HCT116 (cell line): ENCODE measurements at regions not wholly inside any gene's neighbourhood (a gene's known extent, or its start where the extent isn't known, plus 50 kb on each side); places are given as distances from the start of the nearest gene placed in this dataset.

Experiments used
- CTCF ChIP-seq, 3 experiments: fragments of 200-600 bp in 1 of 3; sonication (generic) in 1 of 3; IDR thresholded peaks in 2 of 3; conservative IDR thresholded peaks in 1 of 3; 2 replicates each; pipeline ENCODE4 v1.5.1; 2012 to 2017; ENCODE audit warnings: low read depth in 2 of 3, low read length in 2 of 3, antibody characterized with exemption in 1 of 3, borderline replicate concordance in 1 of 3, control low read depth in 1 of 3, mild to moderate bottlenecking in 1 of 3, mixed read lengths in 1 of 3, mixed run types in 1 of 3, moderate library complexity in 1 of 3; ENCODE audit not compliant: insufficient read depth in 1 of 3
- EGR1 ChIP-seq: IDR thresholded peaks from 2 replicates; pipeline ENCODE4 v1.6.1; 2012; ENCODE audit warnings: low read depth
- EZH2 ChIP-seq: fragments of 200-600 bp; sonication (generic); IDR thresholded peaks from 2 replicates; pipeline ENCODE4 v1.6.1; 2017; ENCODE audit warnings: antibody characterized with exemption, mixed run types
- MAX ChIP-seq: IDR thresholded peaks from 2 replicates; pipeline ENCODE4 v1.6.1; 2012
- POLR2A ChIP-seq: IDR thresholded peaks from 2 replicates; pipeline ENCODE4 v1.7.0; 2011; ENCODE audit warnings: borderline replicate concordance; ENCODE audit not compliant: insufficient read depth, insufficient read length; ENCODE audit errors: extremely low read depth
- POLR2AphosphoS5 ChIP-seq: IDR thresholded peaks from 2 replicates; pipeline ENCODE4 v1.6.1; 2011; ENCODE audit warnings: mild to moderate bottlenecking, low read depth, low read length, moderate library complexity
- YY1 ChIP-seq: IDR thresholded peaks from 2 replicates; pipeline ENCODE4 v1.6.1; 2011; ENCODE audit warnings: low read length, low read depth, moderate library complexity, mild to moderate bottlenecking; ENCODE audit not compliant: insufficient replicate concordance; ENCODE audit errors: extremely low read depth
- TF ChIP-seq, protein P1 (sequence below): IDR thresholded peaks from 2 replicates; pipeline ENCODE4 v1.6.1; 2012; ENCODE audit warnings: low read depth

DNA sequence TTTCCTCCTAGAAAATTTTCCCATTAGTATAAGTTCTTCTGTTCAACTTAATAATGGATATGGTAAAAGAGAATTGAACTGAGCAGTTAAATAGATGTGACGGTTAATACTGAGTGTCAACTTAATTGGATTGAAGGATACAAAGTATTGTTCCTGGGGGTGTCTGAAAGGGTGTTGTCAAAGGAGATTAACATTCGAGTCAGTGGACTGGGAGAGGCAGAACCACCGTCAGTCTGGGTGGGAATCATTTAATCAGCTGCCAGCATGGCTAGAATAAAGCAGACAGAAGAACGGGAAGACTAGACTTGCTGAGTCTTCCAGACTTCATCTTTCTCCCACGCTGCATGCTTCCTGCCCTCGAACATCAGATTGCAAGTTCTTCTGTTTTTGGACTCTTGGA, 689.6 kb upstream of the CDH10 start:
- TF ChIP-seq CTCF (IDR thresholded peaks at IDR 0.05 in 2 of 3, conservative IDR thresholded peaks at IDR 0.05 in 1 of 3; ENCODE audit: borderline replicate concordance in 1 of 3, insufficient read depth in 1 of 3, low read depth in 2 of 3, low read length in 2 of 3) (no peak), YY1 (no peak), POLR2A (no peak), EZH2 (no peak), MAX (no peak), EGR1 (no peak), POLR2AphosphoS5 (no peak)
- TF ChIP-seq, protein P1, sequence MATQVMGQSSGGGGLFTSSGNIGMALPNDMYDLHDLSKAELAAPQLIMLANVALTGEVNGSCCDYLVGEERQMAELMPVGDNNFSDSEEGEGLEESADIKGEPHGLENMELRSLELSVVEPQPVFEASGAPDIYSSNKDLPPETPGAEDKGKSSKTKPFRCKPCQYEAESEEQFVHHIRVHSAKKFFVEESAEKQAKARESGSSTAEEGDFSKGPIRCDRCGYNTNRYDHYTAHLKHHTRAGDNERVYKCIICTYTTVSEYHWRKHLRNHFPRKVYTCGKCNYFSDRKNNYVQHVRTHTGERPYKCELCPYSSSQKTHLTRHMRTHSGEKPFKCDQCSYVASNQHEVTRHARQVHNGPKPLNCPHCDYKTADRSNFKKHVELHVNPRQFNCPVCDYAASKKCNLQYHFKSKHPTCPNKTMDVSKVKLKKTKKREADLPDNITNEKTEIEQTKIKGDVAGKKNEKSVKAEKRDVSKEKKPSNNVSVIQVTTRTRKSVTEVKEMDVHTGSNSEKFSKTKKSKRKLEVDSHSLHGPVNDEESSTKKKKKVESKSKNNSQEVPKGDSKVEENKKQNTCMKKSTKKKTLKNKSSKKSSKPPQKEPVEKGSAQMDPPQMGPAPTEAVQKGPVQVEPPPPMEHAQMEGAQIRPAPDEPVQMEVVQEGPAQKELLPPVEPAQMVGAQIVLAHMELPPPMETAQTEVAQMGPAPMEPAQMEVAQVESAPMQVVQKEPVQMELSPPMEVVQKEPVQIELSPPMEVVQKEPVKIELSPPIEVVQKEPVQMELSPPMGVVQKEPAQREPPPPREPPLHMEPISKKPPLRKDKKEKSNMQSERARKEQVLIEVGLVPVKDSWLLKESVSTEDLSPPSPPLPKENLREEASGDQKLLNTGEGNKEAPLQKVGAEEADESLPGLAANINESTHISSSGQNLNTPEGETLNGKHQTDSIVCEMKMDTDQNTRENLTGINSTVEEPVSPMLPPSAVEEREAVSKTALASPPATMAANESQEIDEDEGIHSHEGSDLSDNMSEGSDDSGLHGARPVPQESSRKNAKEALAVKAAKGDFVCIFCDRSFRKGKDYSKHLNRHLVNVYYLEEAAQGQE, result no peak
